CD4-positive, alpha-beta T cell treated with Interleukin-6 at 100 ng/mL for 8 hours (primary cell): ENCODE measurements at regions not wholly inside any gene's neighbourhood (a gene's known extent, or its start where the extent isn't known, plus 50 kb on each side); places are given as distances from the start of the nearest gene placed in this dataset.

Source experiments
- DNase-seq: peaks from one replicate; pipeline ENCODE4 v3.0.0-alpha.2; 2020; ENCODE audit warnings: mixed read lengths, low spot score

DNA sequence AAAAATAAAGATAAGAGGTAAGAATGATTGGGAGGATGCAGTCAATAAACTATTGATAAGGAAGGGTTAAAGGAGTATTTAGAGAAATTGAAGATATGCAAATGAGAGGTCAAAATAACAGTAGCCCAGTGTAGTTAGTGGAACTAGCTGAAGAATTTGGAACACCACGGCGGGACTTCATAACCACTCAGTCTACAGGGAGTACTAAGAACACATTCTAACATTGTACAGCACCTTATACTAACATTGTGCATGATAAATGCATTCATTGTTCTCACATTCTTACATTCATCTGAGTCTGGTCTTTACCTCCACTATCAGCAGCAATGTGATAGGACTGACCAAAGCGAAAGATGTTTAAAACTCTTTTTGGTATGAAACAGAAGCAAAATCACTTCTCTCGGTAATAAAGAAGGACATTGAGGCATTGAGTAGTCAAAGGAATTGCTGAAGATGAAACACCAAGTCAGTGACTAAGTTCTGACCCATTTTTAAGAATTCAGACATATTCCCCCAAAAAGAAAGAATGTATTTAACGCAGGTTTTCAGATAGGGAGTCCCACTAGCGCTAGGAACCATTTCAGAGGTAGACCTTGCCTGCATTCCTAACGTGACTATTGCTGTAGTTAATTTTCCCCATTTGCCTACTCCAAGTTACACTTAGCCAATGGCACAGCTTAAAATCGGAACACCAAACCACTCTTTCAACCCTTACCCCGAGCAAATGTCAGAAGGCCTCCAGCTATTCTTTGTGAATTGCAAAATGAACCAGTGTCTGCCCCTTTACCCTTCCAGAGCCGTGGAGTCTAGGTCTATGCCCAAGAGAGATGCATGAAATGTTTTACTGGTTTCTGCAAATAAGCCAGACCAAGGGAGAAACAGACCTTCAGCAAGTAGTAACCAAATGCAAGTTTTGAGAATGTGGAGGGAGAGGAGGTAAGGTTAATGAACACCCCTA is 108.8 kb upstream of the IRF2BP2 start:
- no peak for DNase-seq

DNA sequence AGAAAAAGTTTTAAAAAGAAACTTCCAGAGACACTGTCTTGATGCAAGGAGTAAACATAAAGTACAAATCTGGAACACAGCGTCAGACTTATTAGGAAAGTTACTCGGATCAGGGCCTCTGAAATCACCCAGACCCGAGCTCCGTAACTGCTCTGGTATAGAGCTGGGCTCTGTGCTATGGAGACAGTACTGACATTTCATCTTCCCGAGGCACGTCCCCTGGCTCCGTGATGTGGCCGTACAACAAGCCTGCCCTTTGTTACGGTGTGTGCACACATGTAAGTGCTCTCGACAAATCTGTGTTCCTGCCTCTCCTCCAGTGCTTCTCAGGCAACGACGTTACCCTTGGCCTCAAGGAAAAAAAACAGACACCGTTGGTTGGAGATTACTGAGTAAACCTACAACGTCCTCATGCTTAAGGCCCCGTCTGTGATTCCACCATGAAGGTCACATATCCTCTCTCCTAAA is 107.0 kb upstream of the IRF2BP2 start:
- DNase-seq, result no peak

DNA sequence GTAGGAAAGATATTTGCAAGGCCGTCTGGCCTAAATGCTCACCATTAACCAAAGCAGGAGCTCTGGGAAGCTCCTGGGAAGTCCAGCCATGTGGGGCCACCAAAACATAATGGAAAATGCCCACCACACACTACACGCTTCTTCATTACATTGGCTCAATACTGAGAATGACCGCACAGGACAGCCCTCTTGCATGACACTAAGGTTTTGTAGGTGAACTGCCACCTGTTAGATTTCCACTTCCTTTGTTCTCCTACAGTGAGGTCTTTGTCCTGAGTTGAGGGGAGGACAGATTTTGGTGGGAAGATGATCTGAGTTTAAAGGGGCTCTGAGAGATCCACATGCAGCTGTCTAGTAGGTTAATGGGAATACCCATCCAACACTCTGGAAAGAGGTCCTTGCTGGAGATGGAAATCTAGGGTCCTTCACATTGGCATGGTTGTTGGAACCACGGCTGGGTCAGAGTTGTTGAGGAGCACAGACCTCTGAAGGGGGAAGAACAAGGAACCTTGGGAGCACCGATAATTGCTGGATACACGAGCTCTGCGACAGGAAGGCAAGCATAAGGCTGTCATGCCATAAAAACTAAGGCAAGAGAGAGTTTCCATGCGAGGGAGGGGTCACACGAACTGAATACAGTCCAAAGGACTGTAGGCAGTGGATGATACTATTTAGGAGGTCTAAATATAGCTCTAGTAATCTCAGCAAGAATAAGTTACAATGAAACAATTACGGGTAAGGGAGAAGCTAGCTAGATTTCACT is 105.5 kb upstream of the IRF2BP2 start:
- DNase-seq, result no peak

DNA sequence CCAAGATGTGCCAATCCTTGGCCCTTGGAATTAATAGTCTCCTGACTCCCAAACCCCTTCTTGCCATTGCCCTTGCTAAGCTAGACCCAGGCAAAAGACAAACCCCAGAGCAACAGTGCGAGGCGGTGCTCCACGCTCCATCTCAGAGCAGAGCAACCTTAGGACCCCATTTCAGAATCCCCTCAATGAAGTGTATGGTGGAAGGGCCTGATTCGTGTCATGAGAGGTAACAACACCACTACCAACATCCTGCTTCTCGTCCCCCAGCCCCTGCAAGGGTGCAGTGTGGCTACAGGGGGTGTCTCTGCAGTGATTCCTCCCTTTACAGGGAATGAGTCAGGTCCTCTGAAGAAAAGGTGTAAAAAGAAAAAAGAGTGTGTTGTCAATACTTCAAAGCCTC is 103.9 kb upstream of the IRF2BP2 start:
- no peak for DNase-seq

DNA sequence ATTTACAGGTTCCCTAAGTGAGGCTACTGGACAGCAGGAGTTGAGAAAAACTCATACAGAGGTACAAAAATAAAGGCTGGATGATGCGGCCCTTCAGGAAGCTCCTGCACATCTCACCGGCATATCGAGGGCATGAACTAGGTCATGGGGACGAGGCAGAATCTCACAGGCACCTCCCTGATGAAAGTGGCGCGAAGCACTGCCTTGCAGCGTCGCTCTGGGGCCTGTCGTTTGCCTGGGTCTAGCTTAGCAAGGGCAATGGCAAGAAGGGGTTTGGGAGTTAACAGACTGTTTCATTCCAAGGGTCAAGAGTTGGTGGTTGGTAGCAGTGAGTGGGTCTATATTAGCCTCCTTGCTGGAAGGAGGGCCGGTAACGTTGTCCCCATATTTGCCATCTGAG is 103.5 kb upstream of the IRF2BP2 start:
- DNase-seq, result no peak

DNA sequence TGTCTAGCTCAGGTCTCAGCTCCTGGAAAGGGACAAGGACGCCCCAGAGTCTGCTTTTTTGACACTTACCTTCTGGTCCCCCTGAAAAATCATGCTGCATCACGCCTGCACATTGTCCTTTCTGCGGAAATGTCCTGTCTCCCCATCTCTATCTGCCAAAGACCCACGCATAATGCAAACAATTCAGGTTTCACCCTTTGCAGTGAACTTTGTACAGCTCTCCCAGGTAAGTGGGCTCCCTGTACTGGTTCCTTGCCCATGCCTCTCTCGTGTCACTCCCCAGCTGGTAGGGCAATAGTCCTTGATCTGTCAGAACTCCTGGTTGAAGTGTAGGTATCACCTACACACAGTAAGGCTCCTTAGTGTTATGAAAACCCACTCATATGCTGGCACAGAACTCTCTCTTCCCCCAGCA is 102.9 kb upstream of the IRF2BP2 start:
- no peak for DNase-seq

GRCh38 chr1:234710936-234711724 is 101.2 kb upstream of the IRF2BP2 start:
- DNase-seq, result no peak

GRCh38 chr1:234710381-234710780 is 100.4 kb upstream of the IRF2BP2 start:
- DNase-seq, result no peak

DNA sequence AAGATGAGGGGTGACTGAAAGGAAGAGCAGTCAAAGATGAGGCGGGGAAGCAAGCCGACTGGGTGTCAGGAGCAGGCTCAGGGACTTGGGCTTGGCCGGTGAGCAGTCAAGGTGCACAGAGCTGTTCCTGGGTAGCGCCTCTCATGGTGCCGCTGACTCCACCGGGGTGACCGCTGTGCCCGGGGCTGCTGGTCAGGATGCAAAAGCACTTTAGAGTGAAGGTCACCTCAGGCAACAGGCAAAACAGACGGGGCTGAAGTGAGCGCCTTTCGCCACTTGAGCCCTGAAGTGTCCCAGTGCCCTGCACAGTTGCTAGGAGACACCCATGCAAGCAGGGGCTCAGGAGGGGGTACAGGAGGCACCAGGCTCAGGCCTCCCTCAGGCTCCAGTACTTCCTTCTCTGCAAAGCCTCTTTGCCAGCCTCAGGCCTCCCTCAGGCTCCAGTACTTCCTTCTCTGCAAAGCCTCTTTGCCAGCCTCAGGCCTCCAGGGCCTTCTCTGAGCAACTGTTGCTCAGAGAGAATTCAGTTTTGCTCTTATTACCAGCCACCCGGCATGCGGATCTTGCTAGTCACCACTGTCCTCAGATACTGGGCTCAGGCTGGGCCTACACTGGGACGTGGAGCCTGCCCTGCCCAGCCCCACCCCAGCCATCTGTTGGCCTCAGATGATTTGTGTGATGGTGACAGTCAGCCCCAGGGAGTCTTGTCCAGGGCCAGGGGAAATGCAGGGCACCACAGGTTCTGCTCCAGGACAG is 99.7 kb upstream of the IRF2BP2 start:
- no peak for DNase-seq

- DNase-seq, result no peak
Measured at GRCh38 chr1:234708700-234709395, 98.9 kb upstream of the IRF2BP2 start.

GRCh38 chr1:234707641-234708040 is 97.7 kb upstream of the IRF2BP2 start:
- no peak for DNase-seq

GRCh38 chr1:234706931-234707330 is 97.0 kb upstream of the IRF2BP2 start:
- no peak for DNase-seq

- no peak for DNase-seq
Measured at GRCh38 chr1:234706199-234706598, 96.2 kb upstream of the IRF2BP2 start.

DNA sequence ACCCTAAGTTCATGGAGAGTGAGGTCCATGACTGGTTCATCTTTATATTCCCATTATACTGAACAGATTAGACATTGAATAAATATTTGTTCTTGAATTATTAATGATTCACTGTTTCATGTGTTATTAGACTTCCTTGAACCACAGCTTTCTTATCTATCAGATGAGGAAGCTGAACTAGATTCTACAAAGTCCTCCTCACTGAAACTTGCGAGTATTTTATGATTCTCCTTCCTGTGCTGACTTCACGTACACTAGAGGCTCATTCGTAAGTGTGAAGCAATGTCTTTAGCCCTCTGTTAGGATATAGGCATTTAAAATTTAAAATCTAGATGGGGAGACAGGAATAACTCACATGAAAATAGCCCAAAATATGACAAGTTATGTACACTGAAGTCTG is 95.6 kb upstream of the IRF2BP2 start:
- no peak for DNase-seq

DNA sequence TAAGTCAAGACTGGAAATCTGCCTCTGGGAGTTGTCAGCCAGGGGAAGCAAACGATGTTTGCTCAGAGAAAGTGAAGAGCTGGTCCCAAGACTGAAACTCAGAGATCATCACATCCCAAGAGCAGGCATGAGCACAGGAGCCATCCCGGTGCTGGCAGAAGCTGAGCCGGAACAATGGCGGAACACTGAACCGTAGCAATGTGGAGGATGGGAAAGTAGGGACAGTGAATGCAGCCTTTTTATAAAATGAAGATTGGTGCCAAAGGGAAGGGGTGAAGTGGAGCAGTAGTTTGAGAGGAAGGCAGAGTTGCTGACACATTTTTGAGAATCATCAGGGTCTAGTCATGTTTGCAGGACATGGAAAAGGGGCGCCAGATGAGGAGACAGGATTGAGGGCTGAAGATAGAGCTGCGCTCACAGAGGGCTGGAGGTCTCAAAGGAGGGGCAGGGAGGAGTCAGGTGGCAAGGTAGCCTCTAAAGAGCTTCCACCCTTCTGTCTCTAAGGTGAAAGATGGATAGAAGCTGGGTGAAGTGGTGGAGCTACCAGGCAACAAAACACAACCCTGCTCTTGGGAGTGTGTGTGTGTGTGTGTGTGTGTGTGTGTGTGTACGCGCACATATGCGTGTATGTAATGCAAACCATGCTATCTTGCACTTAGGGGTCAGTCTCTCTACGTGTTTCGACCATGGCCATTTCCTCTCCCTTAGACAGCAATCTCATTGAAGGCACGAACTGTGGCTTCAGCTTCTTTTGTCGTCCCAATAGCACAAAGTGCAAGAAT is 94.3 kb upstream of the IRF2BP2 start:
- no peak for DNase-seq

DNA sequence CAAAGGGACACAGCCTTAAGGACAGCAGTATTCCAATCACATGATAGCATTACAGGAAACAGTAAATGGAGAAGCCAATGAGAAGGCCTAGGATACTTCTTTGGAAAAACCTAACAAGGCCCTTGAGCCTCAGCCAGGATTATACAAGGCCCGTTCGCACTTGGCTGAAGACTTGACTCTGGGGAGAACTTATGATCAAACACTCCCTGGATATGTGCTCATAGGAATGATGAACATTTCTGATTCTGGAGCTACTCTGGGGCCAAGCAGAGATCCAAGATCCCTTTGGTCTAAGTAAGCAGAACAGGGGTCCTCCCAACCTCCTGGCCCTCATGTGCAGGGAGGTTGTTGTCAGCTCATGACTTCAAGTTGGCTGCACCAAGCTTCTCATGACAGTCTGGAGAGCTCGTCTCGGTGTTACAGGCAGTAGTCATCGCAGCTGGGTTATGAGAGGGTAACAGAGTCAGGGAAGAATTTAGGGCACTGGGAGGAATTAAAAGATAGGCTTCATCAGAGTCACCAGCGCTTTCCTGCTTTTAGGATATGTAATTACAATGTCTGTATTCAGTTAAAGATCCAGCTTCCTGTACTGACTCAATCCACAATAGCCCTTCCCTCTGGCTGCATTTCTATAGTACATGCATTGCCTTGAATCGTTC is 92.5 kb upstream of the IRF2BP2 start:
- DNase-seq, result no peak

GRCh38 chr1:234701737-234702341 is 91.9 kb upstream of the IRF2BP2 start:
- no peak for DNase-seq

DNA sequence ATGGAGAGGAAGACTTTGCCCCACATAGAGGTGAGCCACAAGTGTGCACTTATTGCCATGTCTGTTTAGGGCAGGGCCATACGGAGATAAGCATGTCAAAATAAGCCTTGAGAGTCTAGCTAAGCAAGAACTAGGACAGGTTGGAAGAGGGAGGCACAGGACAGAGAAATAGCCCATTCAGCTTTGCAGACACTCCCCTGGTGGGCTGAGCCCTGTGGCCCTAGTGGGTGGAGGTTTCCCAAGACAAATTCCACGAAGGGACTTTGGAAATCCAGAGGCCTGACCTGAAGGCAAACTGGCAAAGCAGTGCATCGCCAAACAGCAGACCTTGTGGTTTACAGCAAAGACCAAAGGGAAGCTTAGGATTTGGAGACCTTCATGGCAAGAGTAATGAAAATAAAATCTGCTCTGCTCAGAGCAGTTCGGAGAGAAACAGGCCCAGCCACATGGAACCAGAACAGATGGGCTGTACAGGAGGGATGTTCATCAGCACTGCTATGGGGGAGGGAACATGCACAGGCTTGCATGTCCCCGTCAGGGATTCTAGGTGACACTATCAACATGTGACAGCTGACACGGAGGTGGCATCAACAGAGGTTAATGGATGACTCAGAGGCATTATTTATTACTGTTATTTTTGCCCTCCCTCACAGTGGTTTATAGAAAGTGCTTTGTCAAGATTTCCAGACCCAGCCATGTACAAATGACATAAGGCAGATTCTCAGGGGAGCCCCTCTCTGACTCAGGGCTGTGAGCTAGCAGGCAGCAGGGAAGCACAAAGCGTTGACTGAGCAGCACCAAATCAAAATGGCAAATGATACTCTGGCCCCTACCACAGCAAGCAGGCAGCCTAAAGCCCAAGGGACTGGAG is 90.1 kb upstream of the IRF2BP2 start:
- DNase-seq, result no peak
